ENCODE measurements at regions not wholly inside any gene's neighbourhood (a gene's known extent, or its start where the extent isn't known, plus 50 kb on each side); places are given as distances from the start of the nearest gene placed in this dataset.

DNA sequence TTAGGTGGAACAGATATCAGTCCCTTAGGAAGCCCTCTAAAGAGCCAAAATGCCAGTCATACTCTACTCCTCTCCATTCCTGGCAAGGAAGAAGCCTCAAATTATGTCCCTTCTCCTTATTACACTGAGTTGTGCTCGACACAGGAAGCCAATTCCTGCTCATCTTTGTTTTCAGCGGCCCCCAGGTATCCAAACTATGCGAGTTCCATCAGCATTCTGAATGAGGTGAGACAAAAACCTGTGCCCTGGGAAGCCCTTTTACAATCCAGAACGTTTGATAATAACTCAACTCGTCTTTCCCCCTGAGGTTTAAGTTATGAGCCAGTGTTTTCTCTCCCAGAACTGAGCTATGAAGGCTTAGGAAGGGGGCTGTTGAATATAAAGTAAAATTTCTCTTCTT lies 580.5 kb downstream of the NXPH1 start:
- intact Hi-C loops (cut with DNase I): no loop called here
- no peaks in the 10 kb centered on the region for H3K9me3 ChIP-seq
- no peak overlapping the region for H3K4me3 ChIP-seq
- H3K27ac ChIP-seq: no peak overlapping the region
- ATAC-seq: no peak
- TF ChIP-seq, protein P1, sequence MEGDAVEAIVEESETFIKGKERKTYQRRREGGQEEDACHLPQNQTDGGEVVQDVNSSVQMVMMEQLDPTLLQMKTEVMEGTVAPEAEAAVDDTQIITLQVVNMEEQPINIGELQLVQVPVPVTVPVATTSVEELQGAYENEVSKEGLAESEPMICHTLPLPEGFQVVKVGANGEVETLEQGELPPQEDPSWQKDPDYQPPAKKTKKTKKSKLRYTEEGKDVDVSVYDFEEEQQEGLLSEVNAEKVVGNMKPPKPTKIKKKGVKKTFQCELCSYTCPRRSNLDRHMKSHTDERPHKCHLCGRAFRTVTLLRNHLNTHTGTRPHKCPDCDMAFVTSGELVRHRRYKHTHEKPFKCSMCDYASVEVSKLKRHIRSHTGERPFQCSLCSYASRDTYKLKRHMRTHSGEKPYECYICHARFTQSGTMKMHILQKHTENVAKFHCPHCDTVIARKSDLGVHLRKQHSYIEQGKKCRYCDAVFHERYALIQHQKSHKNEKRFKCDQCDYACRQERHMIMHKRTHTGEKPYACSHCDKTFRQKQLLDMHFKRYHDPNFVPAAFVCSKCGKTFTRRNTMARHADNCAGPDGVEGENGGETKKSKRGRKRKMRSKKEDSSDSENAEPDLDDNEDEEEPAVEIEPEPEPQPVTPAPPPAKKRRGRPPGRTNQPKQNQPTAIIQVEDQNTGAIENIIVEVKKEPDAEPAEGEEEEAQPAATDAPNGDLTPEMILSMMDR (IDR thresholded peaks at IDR 0.05): no peak
- DNase-seq: no peak
- no peaks in the 10 kb centered on the region for H3K36me3 ChIP-seq
- H3K27me3 ChIP-seq: no peaks in the 10 kb centered on the region
- no peaks in the 10 kb centered on the region for H3K4me1 ChIP-seq

DNA sequence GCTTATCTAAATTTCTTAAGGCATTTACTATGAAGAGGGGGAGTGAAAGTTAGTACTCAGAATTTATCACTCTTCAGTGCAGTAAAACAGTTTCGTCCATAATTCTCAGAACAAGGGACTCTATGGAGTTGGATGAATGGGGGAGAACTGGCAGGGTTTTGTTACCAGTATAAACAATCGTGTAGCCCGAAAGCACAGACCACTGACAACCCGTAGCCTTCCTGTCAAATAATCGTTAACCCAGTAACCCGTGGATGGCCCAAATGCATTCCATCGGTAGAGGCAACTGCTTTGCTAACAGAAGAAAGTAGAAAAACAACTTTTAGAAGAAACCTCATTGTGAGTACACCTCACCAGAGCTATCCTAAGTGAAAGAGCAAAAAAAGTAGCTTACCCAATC lies 583.9 kb downstream of the NXPH1 start:
- no peak overlapping the region for H3K4me3 ChIP-seq
- TF ChIP-seq, protein P1 (IDR thresholded peaks at IDR 0.05): no peak
- intact Hi-C loops (cut with DNase I): no loop called here
- H3K4me1 ChIP-seq: no peaks in the 10 kb centered on the region
- H3K27me3 ChIP-seq: no peaks in the 10 kb centered on the region
- no peaks in the 10 kb centered on the region for H3K36me3 ChIP-seq
- H3K9me3 ChIP-seq: no peaks in the 10 kb centered on the region
- ATAC-seq: no peak
- H3K27ac ChIP-seq: no peak overlapping the region
- no peak for DNase-seq

- no peak for DNase-seq
- TF ChIP-seq, protein P1 (IDR thresholded peaks at IDR 0.05): no peak
- Histone ChIP-seq H3K4me1 (no peaks in the 10 kb centered on the region), H3K27me3 (no peaks in the 10 kb centered on the region), H3K36me3 (no peaks in the 10 kb centered on the region), H3K4me3 (no peak overlapping the region), H3K27ac (no peak overlapping the region), H3K9me3 (no peaks in the 10 kb centered on the region)
- intact Hi-C loops (cut with DNase I): no loop called here
- ATAC-seq: no peak
These were observed 589.0 kb downstream of the NXPH1 start for GRCh38 chr7:9022456-9022855.

- DNase-seq (no peak), ATAC-seq (no peak)
- Histone ChIP-seq H3K9me3 (no peaks in the 10 kb centered on the region), H3K27me3 (no peaks in the 10 kb centered on the region), H3K4me3 (no peak overlapping the region), H3K36me3 (no peaks in the 10 kb centered on the region), H3K4me1 (no peaks in the 10 kb centered on the region), H3K27ac (no peak overlapping the region)
- intact Hi-C loops (cut with DNase I): no loop called here
- TF ChIP-seq, protein P1 (IDR thresholded peaks at IDR 0.05): no peak
These were observed 590.4 kb downstream of the NXPH1 start for GRCh38 chr7:9023675-9024294.

DNA sequence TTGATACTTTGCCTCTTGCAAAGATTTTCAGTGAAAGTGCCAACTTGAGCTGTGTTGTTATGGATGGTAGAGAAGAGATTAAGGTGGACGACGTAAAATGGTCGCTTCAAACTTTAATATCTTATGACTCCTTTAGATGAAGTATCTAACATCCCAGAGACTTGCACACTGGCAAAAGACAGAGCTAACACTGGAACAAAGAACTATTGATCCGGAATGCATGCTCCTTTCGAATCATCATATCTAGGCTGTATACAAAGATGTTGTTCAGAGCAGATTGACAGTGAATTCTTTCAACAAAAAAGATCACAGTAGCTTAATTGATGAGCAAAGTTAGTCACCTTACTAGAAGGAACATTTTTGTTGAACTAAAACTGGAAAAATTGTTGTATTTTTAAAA lies 592.7 kb downstream of the NXPH1 start:
- H3K9me3 ChIP-seq: no peaks in the 10 kb centered on the region
- no peaks in the 10 kb centered on the region for H3K4me1 ChIP-seq
- no peak for ATAC-seq
- intact Hi-C loops (cut with DNase I): no loop called here
- TF ChIP-seq, protein P1 (IDR thresholded peaks at IDR 0.05): no peak
- no peak overlapping the region for H3K27ac ChIP-seq
- no peak for DNase-seq
- H3K36me3 ChIP-seq: no peaks in the 10 kb centered on the region
- H3K27me3 ChIP-seq: no peaks in the 10 kb centered on the region
- H3K4me3 ChIP-seq: no peak overlapping the region

GRCh38 chr7:9028012-9028411 lies 594.6 kb downstream of the NXPH1 start:
- Histone ChIP-seq H3K9me3 (no peaks in the 10 kb centered on the region), H3K36me3 (no peaks in the 10 kb centered on the region), H3K4me3 (no peak overlapping the region), H3K4me1 (no peaks in the 10 kb centered on the region), H3K27me3 (no peaks in the 10 kb centered on the region), H3K27ac (no peak overlapping the region)
- no peak for ATAC-seq
- TF ChIP-seq, protein P1 (IDR thresholded peaks at IDR 0.05): no peak
- intact Hi-C loops (cut with DNase I): no loop called here
- no peak for DNase-seq

All from upper lobe of right lung (tissue), 1 donor.